K562 (cell line): ENCODE measurements at regions not wholly inside any gene's neighbourhood (a gene's known extent, or its start where the extent isn't known, plus 50 kb on each side); places are given as distances from the start of the nearest gene placed in this dataset.

Source experiments
- ATAC-seq: fragments of 200-7000 bp; cut with Tn5 transposase; 3 replicates; pipeline ENCODE4 v1.9.1; 2020; ENCODE audit warnings: moderate library complexity
- BruUV-seq: library from RNA; stranded (reverse); fragments of 400-500 nt; replicated peaks from 2 replicates; lab custom pipeline; 2021; lab: Mats Ljungman, UMichigan
- CTCF ChIA-PET: fragments of 300-600 bp; formaldehyde crosslinking; extraction: SDS; loops from one replicate; lab custom pipeline; 2021; ENCODE audit warnings: low intra/inter-chr PET ratio; lab: Yijun Ruan, JAX
- POLR2A ChIA-PET: fragments of 300-600, 350-650 bp; sonication (Branson Sonifier 250); formaldehyde crosslinking; extraction: SDS; loops from one replicate; lab custom pipeline; 2021; ENCODE audit warnings: antibody characterized with exemption, inconsistent platforms; lab: Yijun Ruan, JAX
- DNase-seq, 4 experiments: peaks; one replicate each; pipeline versions ENCODE4 v3.0.0 to v3.0.0-alpha.2; 2011 to 2018; ENCODE audit warnings: low spot score in 3 of 4, mixed read lengths in 3 of 4; ENCODE audit errors: extremely low read depth in 1 of 4
- FAIRE-seq: peaks from 2 replicates; lab custom pipeline; 2011; peaks lifted over from hg19 to GRCh38; lab: Jason Lieb, UNC
- H2AFZ ChIP-seq: 2 replicates; pipeline ENCODE4 v1.6.0; 2011; ENCODE audit warnings: low read depth, low read length, control low read depth, inconsistent platforms
- H3K27ac ChIP-seq: fragments of 200-600 bp; 3 replicates; pipeline ENCODE4 v1.8.0; 2011; ENCODE audit warnings: low read depth, mild to moderate bottlenecking, control low read depth, inconsistent platforms, low read length, moderate library complexity, mixed read lengths; ENCODE audit errors: extremely low read depth
- H3K27me3 ChIP-seq, 2 experiments: fragments of 300-600 bp in 1 of 2; 2 replicates in 1 of 2; 3 replicates in 1 of 2; pipeline versions ENCODE4 v1.6.0 to v1.8.0; 2011; ENCODE audit warnings: inconsistent platforms in 2 of 2, low read length in 2 of 2, mild to moderate bottlenecking in 1 of 2, mixed read lengths in 1 of 2, moderate library complexity in 1 of 2; ENCODE audit not compliant: control insufficient read depth in 2 of 2, insufficient read depth in 2 of 2
- H3K36me3 ChIP-seq: fragments of 300-600 bp; 3 replicates; pipeline ENCODE4 v1.8.0; 2011; ENCODE audit warnings: mild to moderate bottlenecking, low read length, inconsistent platforms; ENCODE audit not compliant: control insufficient read depth, insufficient read depth
- H3K4me1 ChIP-seq, 2 experiments: fragments of 200-600 bp in 1 of 2; replicated peaks in 1 of 2; 2 replicates in 1 of 2; 3 replicates in 1 of 2; pipeline versions ENCODE4 v1.5.1 to v1.8.0; 2011; ENCODE audit warnings: inconsistent platforms in 2 of 2, low read length in 2 of 2, mild to moderate bottlenecking in 1 of 2, mixed read lengths in 1 of 2, moderate library complexity in 1 of 2; ENCODE audit not compliant: control insufficient read depth in 2 of 2, insufficient read depth in 2 of 2
- H3K4me2 ChIP-seq: 2 replicates; pipeline ENCODE4 v1.6.1; 2011; ENCODE audit warnings: low read length, control low read depth, inconsistent platforms, mixed read lengths; ENCODE audit not compliant: insufficient read depth
- H3K4me3 ChIP-seq: fragments of 200-600 bp; sonication (generic), shearing (Covaris generic); 2 replicates; pipeline ENCODE4 v1.5.1; 2016; ENCODE audit warnings: control low read depth, inconsistent platforms
- H3K79me2 ChIP-seq: fragments of 200-600 bp; 3 replicates; pipeline ENCODE4 v1.8.0; 2011; ENCODE audit warnings: low read length, inconsistent platforms; ENCODE audit not compliant: control insufficient read depth, insufficient read depth
- H3K9ac ChIP-seq, 2 experiments: 2 replicates each; pipeline versions ENCODE4 v1.6.0 to v1.6.1; 2011; ENCODE audit warnings: low read depth in 2 of 2, low read length in 2 of 2, control low read depth in 1 of 2, inconsistent platforms in 1 of 2, mild to moderate bottlenecking in 1 of 2, mixed read lengths in 1 of 2; ENCODE audit not compliant: insufficient read depth in 1 of 2
- H3K9me1 ChIP-seq: one replicate; pipeline ENCODE4 v1.6.0; 2011; ENCODE audit warnings: inconsistent platforms, mild to moderate bottlenecking, low read length, moderate library complexity; ENCODE audit not compliant: control insufficient read depth, insufficient read depth
- H3K9me3 ChIP-seq: replicated peaks from 2 replicates; pipeline ENCODE4 v1.5.1; 2011; ENCODE audit warnings: low read depth, low read length, inconsistent platforms; ENCODE audit not compliant: control insufficient read depth, insufficient read depth
- H4K20me1 ChIP-seq: replicated peaks from 2 replicates; pipeline ENCODE4 v1.6.1; 2011; ENCODE audit warnings: low read length, inconsistent platforms, mixed read lengths; ENCODE audit not compliant: control insufficient read depth, insufficient read depth
- CHD4 ChIP-seq: fragments of 200-600 bp; sonication (generic); IDR thresholded peaks from 3 replicates; pipeline ENCODE4 v1.6.1; 2012; ENCODE audit warnings: low read depth, mild to moderate bottlenecking, mixed read lengths, low read length, inconsistent platforms; ENCODE audit not compliant: insufficient read depth, insufficient replicate concordance, poor library complexity, severe bottlenecking
- DMBX1 ChIP-seq: fragments of 250-450 bp; sonication (Bioruptor Pico); IDR thresholded peaks from 2 replicates; pipeline ENCODE4 v1.8.0; 2022; ENCODE audit warnings: inconsistent platforms, mild to moderate bottlenecking, moderate library complexity, borderline replicate concordance
- MCM2 ChIP-seq: fragments of 450-650 bp; IDR thresholded peaks from 2 replicates; pipeline ENCODE4 v1.6.1; 2017; ENCODE audit warnings: low read depth, mild to moderate bottlenecking
- MEF2A ChIP-seq: IDR thresholded peaks from 2 replicates; pipeline ENCODE4 v1.6.1; 2011; ENCODE audit warnings: low read depth, mild to moderate bottlenecking, low read length, moderate library complexity; ENCODE audit not compliant: control insufficient read depth
- PHF8 ChIP-seq: fragments of 200-600 bp; sonication (generic); IDR thresholded peaks from 2 replicates; pipeline ENCODE4 v1.6.1; 2012; ENCODE audit warnings: mixed run types, mild to moderate bottlenecking, inconsistent platforms, low read length, moderate library complexity, borderline replicate concordance
- SMAD4 ChIP-seq: fragments of 250-450 bp; sonication (Bioruptor Pico); conservative IDR thresholded peaks from 2 replicates; pipeline ENCODE4 v1.8.0; 2021; ENCODE audit warnings: inconsistent platforms, mild to moderate bottlenecking, moderate library complexity
- TEAD2 ChIP-seq: fragments of 450-650 bp; IDR thresholded peaks from 2 replicates; pipeline ENCODE4 v1.6.1; 2016; ENCODE audit warnings: missing genetic modification characterization, control low read depth, missing compliant biosample characterization
- TRIM28 ChIP-seq: fragments of 450-650 bp; IDR thresholded peaks from 2 replicates; pipeline ENCODE4 v1.6.1; 2017
- WHSC1 ChIP-seq: IDR thresholded peaks from one replicate; pipeline ENCODE4 v1.6.1; 2012; ENCODE audit warnings: low read length, control low read depth, inconsistent platforms
- ZKSCAN8 ChIP-seq: fragments of 200-800 bp; sonication (Bioruptor generic); IDR thresholded peaks from 2 replicates; pipeline ENCODE4 v1.6.1; 2016; ENCODE audit warnings: missing genetic modification characterization, missing compliant biosample characterization
- ZNF830 ChIP-seq: fragments of 250-450 bp; sonication (Bioruptor Pico); IDR thresholded peaks from 2 replicates; pipeline ENCODE4 v1.5.0; 2021; ENCODE audit warnings: mild to moderate bottlenecking
- WGBS: fragments of 100-300 bp; shearing (Covaris generic); methylation state at CpG from one replicate; pipeline ENCODE4 v1.1.6; 2016; ENCODE audit warnings: low coverage, mixed read lengths; ENCODE audit not compliant: insufficient coverage; ENCODE audit errors: missing lambda C conversion rate; 5-methylcytosine and 5-hydroxymethylcytosine counted together
- in situ Hi-C: fragments of 300-500 bp; cut with MboI; formaldehyde crosslinking; loops from 4 replicates; pipeline ENCODE4 v1.15.0; 2018; ENCODE audit warnings: inconsistent platforms, mixed read lengths
- intact Hi-C: fragments of 100-400 bp; cut with micrococcal nuclease; formaldehyde crosslinking; loops from 2 replicates; pipeline ENCODE4 v1.14.2; 2022
- TF ChIP-seq, protein P1 (sequence below), 3 experiments: IDR thresholded peaks in 2 of 3; conservative IDR thresholded peaks in 1 of 3; 2 replicates each; pipeline ENCODE4 v1.5.1; 2011 to 2012; ENCODE audit warnings: low read length in 3 of 3, mild to moderate bottlenecking in 3 of 3, control low read depth in 2 of 3, improper control_type of control experiment in 1 of 3, inconsistent platforms in 1 of 3, low read depth in 1 of 3, mixed read lengths in 1 of 3, moderate library complexity in 1 of 3; ENCODE audit not compliant: insufficient read depth in 2 of 3
- TF ChIP-seq, protein P2 (sequence below): sonication (generic); formaldehyde crosslinking; IDR thresholded peaks from 2 replicates; pipeline ENCODE4 v1.5.0; 2020; ENCODE audit warnings: missing genetic modification reagents

DNA sequence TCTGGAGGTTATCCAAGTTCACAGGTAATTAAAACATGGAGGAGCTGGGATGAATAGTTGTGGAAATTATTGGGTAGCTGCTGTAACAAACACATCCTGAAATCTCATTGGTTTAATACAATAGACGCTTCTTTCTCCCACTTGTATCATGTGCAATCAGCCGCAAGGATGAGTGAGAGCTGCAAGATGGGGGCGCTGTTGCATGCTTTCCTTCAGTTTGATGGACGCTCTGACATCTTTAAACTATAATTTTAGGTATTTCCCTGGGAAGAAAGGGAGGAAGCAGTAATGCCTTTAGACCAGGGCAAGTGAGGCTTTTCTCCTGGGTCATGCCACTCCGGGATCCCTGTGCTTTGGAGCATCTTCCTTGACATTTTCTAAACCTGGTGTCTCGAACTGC is 178.7 kb downstream of the PAWR start:
- intact Hi-C loops, result no loop called here
- DNase-seq (no peak), FAIRE-seq (no peak), ATAC-seq (no peak)
- BruUV-seq, result no TSS peak
- Histone ChIP-seq H3K9me1 (no peaks in the 10 kb centered on the region), H3K27ac (no peak overlapping the region), H3K4me3 (no peak overlapping the region), H3K79me2 (no peaks in the 10 kb centered on the region), H2AFZ (no peak overlapping the region), H3K9me3 (no peaks in the 10 kb centered on the region; the same call in 1 of the 2 replicates), H3K27me3 (no peaks in the 10 kb centered on the region), H3K9ac (no peak overlapping the region), H3K36me3 (no peaks in the 10 kb centered on the region), H3K4me1 (no peaks in the 10 kb centered on the region), H3K4me2 (no peak overlapping the region), H4K20me1 (no peaks in the 10 kb centered on the region)
- TF ChIP-seq, protein P1, sequence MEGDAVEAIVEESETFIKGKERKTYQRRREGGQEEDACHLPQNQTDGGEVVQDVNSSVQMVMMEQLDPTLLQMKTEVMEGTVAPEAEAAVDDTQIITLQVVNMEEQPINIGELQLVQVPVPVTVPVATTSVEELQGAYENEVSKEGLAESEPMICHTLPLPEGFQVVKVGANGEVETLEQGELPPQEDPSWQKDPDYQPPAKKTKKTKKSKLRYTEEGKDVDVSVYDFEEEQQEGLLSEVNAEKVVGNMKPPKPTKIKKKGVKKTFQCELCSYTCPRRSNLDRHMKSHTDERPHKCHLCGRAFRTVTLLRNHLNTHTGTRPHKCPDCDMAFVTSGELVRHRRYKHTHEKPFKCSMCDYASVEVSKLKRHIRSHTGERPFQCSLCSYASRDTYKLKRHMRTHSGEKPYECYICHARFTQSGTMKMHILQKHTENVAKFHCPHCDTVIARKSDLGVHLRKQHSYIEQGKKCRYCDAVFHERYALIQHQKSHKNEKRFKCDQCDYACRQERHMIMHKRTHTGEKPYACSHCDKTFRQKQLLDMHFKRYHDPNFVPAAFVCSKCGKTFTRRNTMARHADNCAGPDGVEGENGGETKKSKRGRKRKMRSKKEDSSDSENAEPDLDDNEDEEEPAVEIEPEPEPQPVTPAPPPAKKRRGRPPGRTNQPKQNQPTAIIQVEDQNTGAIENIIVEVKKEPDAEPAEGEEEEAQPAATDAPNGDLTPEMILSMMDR (IDR thresholded peaks at IDR 0.05 in 2 of 3, conservative IDR thresholded peaks at IDR 0.05 in 1 of 3; ENCODE audit: insufficient read depth in 2 of 3, low read depth in 1 of 3, low read length in 3 of 3), result peak in 2 of 3 experiments; percentile 8 to 10; a peak in 1 of 6 replicates
- TF ChIP-seq, protein P2, sequence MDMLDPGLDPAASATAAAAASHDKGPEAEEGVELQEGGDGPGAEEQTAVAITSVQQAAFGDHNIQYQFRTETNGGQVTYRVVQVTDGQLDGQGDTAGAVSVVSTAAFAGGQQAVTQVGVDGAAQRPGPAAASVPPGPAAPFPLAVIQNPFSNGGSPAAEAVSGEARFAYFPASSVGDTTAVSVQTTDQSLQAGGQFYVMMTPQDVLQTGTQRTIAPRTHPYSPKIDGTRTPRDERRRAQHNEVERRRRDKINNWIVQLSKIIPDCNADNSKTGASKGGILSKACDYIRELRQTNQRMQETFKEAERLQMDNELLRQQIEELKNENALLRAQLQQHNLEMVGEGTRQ (CRISPR knock-in tag), result no peak
- 0% methylated on average over 6 of the region's 6 CpGs for WGBS
- CTCF ChIA-PET, result no interaction called here
- POLR2A ChIA-PET, result no interaction called here
- in situ Hi-C loops, result no loop called here

DNA sequence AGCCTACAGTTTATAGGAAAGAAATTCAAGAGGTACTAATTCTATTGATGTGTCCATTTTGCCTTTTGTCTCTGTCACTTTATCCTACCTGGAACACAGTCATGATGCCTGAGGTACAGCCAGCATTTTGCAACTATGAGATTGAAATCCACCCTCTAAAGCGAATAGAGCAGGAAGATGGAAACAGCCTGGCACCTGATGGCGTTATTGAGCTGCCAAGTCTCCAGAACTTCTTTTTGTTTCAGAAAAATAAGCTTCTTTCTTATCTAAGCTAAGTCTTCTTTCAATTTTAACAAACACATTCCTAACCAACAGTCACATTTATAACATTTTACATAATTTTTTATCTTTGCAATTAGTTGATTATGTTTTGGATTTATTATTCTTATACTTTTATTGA is 182.1 kb downstream of the PAWR start:
- CTCF ChIA-PET, result no interaction called here
- Histone ChIP-seq H3K9me1 (no peaks in the 10 kb centered on the region), H2AFZ (no peak overlapping the region), H3K36me3 (no peaks in the 10 kb centered on the region), H4K20me1 (no peaks in the 10 kb centered on the region), H3K9ac (no peak overlapping the region), H3K9me3 (no peaks in the 10 kb centered on the region), H3K4me3 (no peak overlapping the region), H3K79me2 (no peaks in the 10 kb centered on the region), H3K4me2 (no peak overlapping the region), H3K4me1 (no peaks in the 10 kb centered on the region), H3K27me3 (no peaks in the 10 kb centered on the region), H3K27ac (no peak overlapping the region)
- no peak for DNase-seq
- no peak for FAIRE-seq
- no TSS peak for BruUV-seq
- POLR2A ChIA-PET, result no interaction called here
- no peak for ATAC-seq
- TF ChIP-seq TRIM28 (no peak), MEF2A (no peak), DMBX1 (no peak), PHF8 (no peak), MCM2 (no peak), WHSC1 (no peak), ZKSCAN8 (CRISPR knock-in tag) (no peak), ZNF830 (CRISPR knock-in tag) (no peak), SMAD4 (CRISPR knock-in tag) (no peak), CHD4 (no peak), TEAD2 (tag) (no peak)
- intact Hi-C loops (no loop called here), in situ Hi-C loops (no loop called here)
- 0% methylated on average over 2 of the region's 2 CpGs for WGBS
